GM12891 (cell line): ENCODE measurements at regions not wholly inside any gene's neighbourhood (a gene's known extent, or its start where the extent isn't known, plus 50 kb on each side); places are given as distances from the start of the nearest gene placed in this dataset.

Experiments
- DNase-seq: peaks from one replicate; pipeline ENCODE4 v3.0.0; 2011; ENCODE audit warnings: low spot score; ENCODE audit not compliant: insufficient read length
- FAIRE-seq: peaks from 2 replicates; lab custom pipeline; 2011; peaks lifted over from hg19 to GRCh38; lab: Jason Lieb, UNC
- PAX5 ChIP-seq: IDR thresholded peaks from 2 replicates; pipeline ENCODE4 v1.6.1; 2011; ENCODE audit warnings: low read length, moderate library complexity, mild to moderate bottlenecking; ENCODE audit not compliant: insufficient read depth, severe bottlenecking
- POLR2A ChIP-seq: IDR thresholded peaks from 2 replicates; pipeline ENCODE4 v1.6.1; 2011; ENCODE audit warnings: low read depth, low read length, control low read depth
- POLR2AphosphoS5 ChIP-seq: IDR thresholded peaks from 2 replicates; pipeline ENCODE4 v1.6.1; 2011; ENCODE audit warnings: low read depth, low read length, control low read depth
- POU2F2 ChIP-seq: IDR thresholded peaks from 2 replicates; pipeline ENCODE4 v1.6.1; 2011; ENCODE audit warnings: low read depth, mild to moderate bottlenecking, control low read depth, low read length, moderate library complexity
- SPI1 ChIP-seq: IDR thresholded peaks from 2 replicates; pipeline ENCODE4 v1.6.1; 2011; ENCODE audit warnings: low read depth, low read length, control low read depth
- TAF1 ChIP-seq: IDR thresholded peaks from 2 replicates; pipeline ENCODE4 v1.6.1; 2011; ENCODE audit warnings: low read depth, low read length, control low read depth

GRCh38 chr6:14281811-14282660, 164.5 kb downstream of the CD83 start:
- TF ChIP-seq PAX5 = no peak
- no peak for TF ChIP-seq POLR2A
- TF ChIP-seq POLR2AphosphoS5 = no peak
- no peak for TF ChIP-seq POU2F2
- no peak for TF ChIP-seq SPI1
- TF ChIP-seq TAF1 = no peak
- no peak for DNase-seq
- FAIRE-seq = no peak

GRCh38 chr6:14282854-14283505, 165.4 kb downstream of the CD83 start:
- DNase-seq (no peak), FAIRE-seq (no peak)
- TF ChIP-seq SPI1 (no peak), PAX5 (no peak), TAF1 (no peak), POLR2AphosphoS5 (no peak), POU2F2 (no peak), POLR2A (no peak)

- FAIRE-seq = peak; percentile 5
- DNase-seq = no peak
- TF ChIP-seq SPI1 (no peak), POLR2A (no peak), TAF1 (no peak), PAX5 (no peak)
Observed at GRCh38 chr6:14283600-14284235, 166.1 kb downstream of the CD83 start.

DNA sequence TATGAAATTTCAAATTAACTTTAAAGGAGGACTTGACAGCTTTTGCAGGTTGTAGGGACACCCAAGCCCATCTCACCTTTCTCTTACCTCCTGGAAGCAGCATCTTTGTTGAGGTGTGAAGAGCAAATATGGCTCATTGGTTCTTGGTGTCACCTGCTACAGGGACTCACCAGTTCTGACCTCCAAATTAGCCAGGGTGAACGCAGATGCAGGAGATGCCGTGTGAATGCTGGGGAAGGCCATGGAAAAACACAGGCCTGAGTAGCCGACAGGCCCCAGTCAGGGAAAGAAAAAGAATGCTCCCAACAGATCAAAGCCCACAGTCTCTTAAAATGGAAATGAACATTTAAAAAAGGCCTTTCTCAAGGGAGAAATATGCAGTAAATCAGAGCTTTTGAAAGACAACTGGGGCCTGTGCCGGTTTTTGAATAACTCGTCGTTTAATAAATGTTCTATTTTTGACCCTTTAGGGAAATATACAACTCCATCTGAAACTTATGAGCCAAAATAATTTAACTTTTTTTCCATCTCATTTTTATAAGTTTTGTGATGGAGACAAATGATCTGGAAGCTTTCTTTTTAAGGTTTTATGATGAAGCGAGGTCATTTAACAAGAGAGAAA, 167.5 kb downstream of the CD83 start:
- no peak for TF ChIP-seq TAF1
- TF ChIP-seq PAX5 = no peak
- TF ChIP-seq POU2F2 = no peak
- TF ChIP-seq POLR2A = no peak
- no peak for TF ChIP-seq SPI1
- TF ChIP-seq POLR2AphosphoS5 = no peak
- DNase-seq (no peak), FAIRE-seq (no peak)

- DNase-seq (no peak), FAIRE-seq (no peak)
- no peak for TF ChIP-seq POLR2A
- no peak for TF ChIP-seq POLR2AphosphoS5
- TF ChIP-seq SPI1 = no peak
Observed at GRCh38 chr6:14286144-14286543, 168.6 kb downstream of the CD83 start.

- TF ChIP-seq PAX5 (no peak), POLR2AphosphoS5 (no peak), POU2F2 (no peak), SPI1 (no peak), TAF1 (no peak), POLR2A (no peak)
- no peak for DNase-seq
- FAIRE-seq = no peak
Observed at GRCh38 chr6:14286634-14287428, 169.3 kb downstream of the CD83 start.

- TF ChIP-seq PAX5 (no peak), POU2F2 (no peak), POLR2AphosphoS5 (no peak), TAF1 (no peak)
- FAIRE-seq (no peak), DNase-seq (no peak)
Observed at GRCh38 chr6:14287707-14288106, 170.1 kb downstream of the CD83 start.

GRCh38 chr6:14288910-14289309, 171.3 kb downstream of the CD83 start:
- DNase-seq = no peak
- FAIRE-seq = no peak
- TF ChIP-seq SPI1 (no peak), POLR2A (no peak), POLR2AphosphoS5 (no peak), PAX5 (no peak), POU2F2 (no peak), TAF1 (no peak)

- FAIRE-seq = no peak
Observed at GRCh38 chr6:14290041-14290771, 172.6 kb downstream of the CD83 start.

More at GRCh38 chr6:14290041-14290771, 172.6 kb downstream of the CD83 start:
- no peak for DNase-seq
- TF ChIP-seq SPI1 (no peak), TAF1 (no peak), PAX5 (no peak), POU2F2 (no peak), POLR2A (no peak), POLR2AphosphoS5 (no peak)
